Neural cell (in vitro differentiated cells): ENCODE measurements at regions not wholly inside any gene's neighbourhood (a gene's known extent, or its start where the extent isn't known, plus 50 kb on each side); places are given as distances from the start of the nearest gene placed in this dataset.

Source experiments
- EP300 ChIP-seq: fragments of 450-650 bp; conservative IDR thresholded peaks from 2 replicates; pipeline ENCODE4 v1.6.1; 2014; ENCODE audit warnings: antibody characterized with exemption, mild to moderate bottlenecking, moderate library complexity; ENCODE audit not compliant: poor library complexity, severe bottlenecking
- MXI1 ChIP-seq: fragments of 450-650 bp; conservative IDR thresholded peaks from 2 replicates; pipeline ENCODE4 v1.6.1; 2014; ENCODE audit warnings: antibody characterized with exemption, mild to moderate bottlenecking; ENCODE audit not compliant: poor library complexity, severe bottlenecking
- RAD21 ChIP-seq: fragments of 450-650 bp; conservative IDR thresholded peaks from 2 replicates; pipeline ENCODE4 v1.6.1; 2014; ENCODE audit warnings: antibody characterized with exemption, mild to moderate bottlenecking, moderate library complexity
- SMC3 ChIP-seq: fragments of 450-650 bp; conservative IDR thresholded peaks from 2 replicates; pipeline ENCODE4 v1.6.1; 2014; ENCODE audit warnings: antibody characterized with exemption, mild to moderate bottlenecking, moderate library complexity; ENCODE audit not compliant: poor library complexity
- TF ChIP-seq, protein P1 (sequence below): fragments of 450-650 bp; IDR thresholded peaks from 2 replicates; pipeline ENCODE4 v1.5.1; 2014; ENCODE audit warnings: antibody characterized with exemption, mild to moderate bottlenecking, moderate library complexity; ENCODE audit not compliant: poor library complexity, severe bottlenecking
- TF ChIP-seq, protein P2 (sequence below): IDR thresholded peaks from 2 replicates; pipeline ENCODE4 v1.6.1; 2012; ENCODE audit warnings: borderline replicate concordance

DNA sequence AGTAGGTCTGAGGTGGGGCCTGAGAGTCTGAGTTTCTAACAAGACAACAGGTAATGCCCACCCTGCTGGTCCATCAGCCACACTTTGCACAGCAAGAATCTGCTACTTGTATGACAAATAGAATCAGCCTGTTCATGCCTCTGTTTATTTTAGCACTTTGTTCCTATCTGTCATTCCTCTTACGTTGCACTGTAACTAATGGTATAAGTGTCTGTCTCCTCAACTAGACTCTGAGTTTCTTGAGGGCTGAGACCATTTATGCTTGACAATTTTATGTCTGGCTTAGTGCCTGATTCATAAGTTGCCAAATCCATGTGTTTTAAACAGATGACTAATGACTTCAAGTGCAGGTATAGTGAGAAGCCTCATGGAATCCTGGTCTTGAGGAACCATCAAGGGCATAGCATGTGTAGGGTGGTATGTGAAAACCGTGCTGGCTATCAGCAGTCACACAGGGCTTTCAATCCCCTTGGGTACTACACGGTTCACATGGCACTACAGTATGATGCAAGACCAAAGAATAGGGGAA lies 209.7 kb downstream of the C11orf91 start:
- TF ChIP-seq, protein P1, sequence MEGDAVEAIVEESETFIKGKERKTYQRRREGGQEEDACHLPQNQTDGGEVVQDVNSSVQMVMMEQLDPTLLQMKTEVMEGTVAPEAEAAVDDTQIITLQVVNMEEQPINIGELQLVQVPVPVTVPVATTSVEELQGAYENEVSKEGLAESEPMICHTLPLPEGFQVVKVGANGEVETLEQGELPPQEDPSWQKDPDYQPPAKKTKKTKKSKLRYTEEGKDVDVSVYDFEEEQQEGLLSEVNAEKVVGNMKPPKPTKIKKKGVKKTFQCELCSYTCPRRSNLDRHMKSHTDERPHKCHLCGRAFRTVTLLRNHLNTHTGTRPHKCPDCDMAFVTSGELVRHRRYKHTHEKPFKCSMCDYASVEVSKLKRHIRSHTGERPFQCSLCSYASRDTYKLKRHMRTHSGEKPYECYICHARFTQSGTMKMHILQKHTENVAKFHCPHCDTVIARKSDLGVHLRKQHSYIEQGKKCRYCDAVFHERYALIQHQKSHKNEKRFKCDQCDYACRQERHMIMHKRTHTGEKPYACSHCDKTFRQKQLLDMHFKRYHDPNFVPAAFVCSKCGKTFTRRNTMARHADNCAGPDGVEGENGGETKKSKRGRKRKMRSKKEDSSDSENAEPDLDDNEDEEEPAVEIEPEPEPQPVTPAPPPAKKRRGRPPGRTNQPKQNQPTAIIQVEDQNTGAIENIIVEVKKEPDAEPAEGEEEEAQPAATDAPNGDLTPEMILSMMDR, result no peak
- TF ChIP-seq RAD21, result no peak
- no peak for TF ChIP-seq SMC3
- peak; percentile 76 for TF ChIP-seq EP300
- TF ChIP-seq MXI1, result peak; percentile 21
- TF ChIP-seq, protein P2, sequence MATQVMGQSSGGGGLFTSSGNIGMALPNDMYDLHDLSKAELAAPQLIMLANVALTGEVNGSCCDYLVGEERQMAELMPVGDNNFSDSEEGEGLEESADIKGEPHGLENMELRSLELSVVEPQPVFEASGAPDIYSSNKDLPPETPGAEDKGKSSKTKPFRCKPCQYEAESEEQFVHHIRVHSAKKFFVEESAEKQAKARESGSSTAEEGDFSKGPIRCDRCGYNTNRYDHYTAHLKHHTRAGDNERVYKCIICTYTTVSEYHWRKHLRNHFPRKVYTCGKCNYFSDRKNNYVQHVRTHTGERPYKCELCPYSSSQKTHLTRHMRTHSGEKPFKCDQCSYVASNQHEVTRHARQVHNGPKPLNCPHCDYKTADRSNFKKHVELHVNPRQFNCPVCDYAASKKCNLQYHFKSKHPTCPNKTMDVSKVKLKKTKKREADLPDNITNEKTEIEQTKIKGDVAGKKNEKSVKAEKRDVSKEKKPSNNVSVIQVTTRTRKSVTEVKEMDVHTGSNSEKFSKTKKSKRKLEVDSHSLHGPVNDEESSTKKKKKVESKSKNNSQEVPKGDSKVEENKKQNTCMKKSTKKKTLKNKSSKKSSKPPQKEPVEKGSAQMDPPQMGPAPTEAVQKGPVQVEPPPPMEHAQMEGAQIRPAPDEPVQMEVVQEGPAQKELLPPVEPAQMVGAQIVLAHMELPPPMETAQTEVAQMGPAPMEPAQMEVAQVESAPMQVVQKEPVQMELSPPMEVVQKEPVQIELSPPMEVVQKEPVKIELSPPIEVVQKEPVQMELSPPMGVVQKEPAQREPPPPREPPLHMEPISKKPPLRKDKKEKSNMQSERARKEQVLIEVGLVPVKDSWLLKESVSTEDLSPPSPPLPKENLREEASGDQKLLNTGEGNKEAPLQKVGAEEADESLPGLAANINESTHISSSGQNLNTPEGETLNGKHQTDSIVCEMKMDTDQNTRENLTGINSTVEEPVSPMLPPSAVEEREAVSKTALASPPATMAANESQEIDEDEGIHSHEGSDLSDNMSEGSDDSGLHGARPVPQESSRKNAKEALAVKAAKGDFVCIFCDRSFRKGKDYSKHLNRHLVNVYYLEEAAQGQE, result no peak
